ENCODE measurements at regions not wholly inside any gene's neighbourhood (a gene's known extent, or its start where the extent isn't known, plus 50 kb on each side); places are given as distances from the start of the nearest gene placed in this dataset.

DNA sequence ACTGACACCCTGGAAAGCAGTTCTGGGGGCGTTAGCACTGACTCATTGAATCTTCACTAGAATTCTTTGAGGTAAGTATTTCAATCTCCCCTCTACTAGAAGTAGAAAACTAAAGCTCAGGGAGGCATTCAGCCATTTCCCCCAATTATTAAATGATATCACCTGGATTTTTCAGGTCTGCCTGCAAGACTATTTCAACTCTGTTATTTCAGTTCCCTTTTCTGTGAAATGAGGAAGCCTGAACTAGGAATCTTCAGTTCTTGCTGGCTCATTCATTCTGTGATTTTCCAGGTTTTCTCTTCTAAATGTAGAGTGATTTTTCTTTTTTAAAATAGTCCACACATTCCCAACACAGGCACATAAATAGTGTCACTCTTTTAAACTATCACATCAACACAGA is 337.0 kb upstream of the NR5A2 start:
- TF ChIP-seq, protein P1, sequence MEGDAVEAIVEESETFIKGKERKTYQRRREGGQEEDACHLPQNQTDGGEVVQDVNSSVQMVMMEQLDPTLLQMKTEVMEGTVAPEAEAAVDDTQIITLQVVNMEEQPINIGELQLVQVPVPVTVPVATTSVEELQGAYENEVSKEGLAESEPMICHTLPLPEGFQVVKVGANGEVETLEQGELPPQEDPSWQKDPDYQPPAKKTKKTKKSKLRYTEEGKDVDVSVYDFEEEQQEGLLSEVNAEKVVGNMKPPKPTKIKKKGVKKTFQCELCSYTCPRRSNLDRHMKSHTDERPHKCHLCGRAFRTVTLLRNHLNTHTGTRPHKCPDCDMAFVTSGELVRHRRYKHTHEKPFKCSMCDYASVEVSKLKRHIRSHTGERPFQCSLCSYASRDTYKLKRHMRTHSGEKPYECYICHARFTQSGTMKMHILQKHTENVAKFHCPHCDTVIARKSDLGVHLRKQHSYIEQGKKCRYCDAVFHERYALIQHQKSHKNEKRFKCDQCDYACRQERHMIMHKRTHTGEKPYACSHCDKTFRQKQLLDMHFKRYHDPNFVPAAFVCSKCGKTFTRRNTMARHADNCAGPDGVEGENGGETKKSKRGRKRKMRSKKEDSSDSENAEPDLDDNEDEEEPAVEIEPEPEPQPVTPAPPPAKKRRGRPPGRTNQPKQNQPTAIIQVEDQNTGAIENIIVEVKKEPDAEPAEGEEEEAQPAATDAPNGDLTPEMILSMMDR (IDR thresholded peaks at IDR 0.05): no peak
- TF ChIP-seq POLR2A (IDR thresholded peaks at IDR 0.05): no peak
